HuH-7 (cell line): ENCODE measurements at regions not wholly inside any gene's neighbourhood (a gene's known extent, or its start where the extent isn't known, plus 50 kb on each side); places are given as distances from the start of the nearest gene placed in this dataset.

ENCODE experiments used
- DNase-seq: peaks from one replicate; pipeline ENCODE4 v3.0.0; 2011; ENCODE audit warnings: low spot score

- no peak for DNase-seq
Measured at GRCh38 chr16:86773354-86773715, 195.0 kb downstream of the FOXL1 start.

- no peak for DNase-seq
Measured at GRCh38 chr16:86774931-86775330, 196.6 kb downstream of the FOXL1 start.

GRCh38 chr16:86775511-86775921, 197.2 kb downstream of the FOXL1 start:
- no peak for DNase-seq

GRCh38 chr16:86777381-86777946, 199.1 kb downstream of the FOXL1 start:
- DNase-seq = no peak

- no peak for DNase-seq
Measured at GRCh38 chr16:86778108-86778745, 199.9 kb downstream of the FOXL1 start.

GRCh38 chr16:86778978-86779377, 200.6 kb downstream of the FOXL1 start:
- no peak for DNase-seq

GRCh38 chr16:86781046-86781445, 202.7 kb downstream of the FOXL1 start:
- no peak for DNase-seq

GRCh38 chr16:86783636-86784626, 205.6 kb downstream of the FOXL1 start:
- DNase-seq = no peak

GRCh38 chr16:86786338-86786737, 208.0 kb downstream of the FOXL1 start:
- DNase-seq = no peak

- DNase-seq = no peak
Measured at GRCh38 chr16:86786994-86787393, 208.6 kb downstream of the FOXL1 start.

GRCh38 chr16:86787538-86787937, 209.2 kb downstream of the FOXL1 start:
- no peak for DNase-seq

- DNase-seq = no peak
Measured at GRCh38 chr16:86789621-86790051, 211.3 kb downstream of the FOXL1 start.

GRCh38 chr16:86791287-86792035, 213.1 kb downstream of the FOXL1 start:
- no peak for DNase-seq

GRCh38 chr16:86794216-86794864, 216.0 kb downstream of the FOXL1 start:
- DNase-seq = no peak

GRCh38 chr16:86797700-86798099, 219.4 kb downstream of the FOXL1 start:
- DNase-seq = no peak

GRCh38 chr16:86798247-86799041, 220.1 kb downstream of the FOXL1 start:
- DNase-seq = no peak

- no peak for DNase-seq
Measured at GRCh38 chr16:86799367-86799766, 221.0 kb downstream of the FOXL1 start.

- DNase-seq = no peak
Measured at GRCh38 chr16:86800894-86801293, 222.5 kb downstream of the FOXL1 start.

- DNase-seq = no peak
Measured at GRCh38 chr16:86802013-86802412, 223.7 kb downstream of the FOXL1 start.

GRCh38 chr16:86805188-86805587, 226.8 kb downstream of the FOXL1 start:
- no peak for DNase-seq
